Chondrocyte (in vitro differentiated cells): ENCODE measurements at regions not wholly inside any gene's neighbourhood (a gene's known extent, or its start where the extent isn't known, plus 50 kb on each side); places are given as distances from the start of the nearest gene placed in this dataset.
"Not testable (repeated sequence)": the region's sequence is repeated elsewhere in the genome, so short reads cannot be mapped to it uniquely, and the experiment has no call there.

ENCODE experiments used
- DNase-seq: peaks from one replicate; pipeline ENCODE4 v3.0.0; 2021; ENCODE audit warnings: mixed read lengths, low spot score
- H3K27ac Mint-ChIP-seq: one replicate; pipeline ENCODE4 v1.8.0; 2021; ENCODE audit warnings: mild to moderate bottlenecking, moderate library complexity, mixed read lengths; ENCODE audit not compliant: unreplicated experiment
- H3K27me3 Mint-ChIP-seq: 2 replicates; pipeline ENCODE4 v1.8.0; 2021; ENCODE audit warnings: low read depth, mixed read lengths
- H3K36me3 Mint-ChIP-seq: 2 replicates; pipeline ENCODE4 v1.8.0; 2021; ENCODE audit warnings: low read depth, mixed read lengths
- H3K4me1 Mint-ChIP-seq: 2 replicates; pipeline ENCODE4 v1.8.0; 2021; ENCODE audit warnings: low read depth, mild to moderate bottlenecking, mixed read lengths
- H3K4me3 Mint-ChIP-seq: one replicate; pipeline ENCODE4 v1.8.0; 2021; ENCODE audit warnings: mild to moderate bottlenecking, moderate library complexity, mixed read lengths; ENCODE audit not compliant: unreplicated experiment
- H3K9me3 Mint-ChIP-seq: 2 replicates; pipeline ENCODE4 v1.8.0; 2021; ENCODE audit warnings: low read depth, mixed read lengths
- TF ChIP-seq, protein P1 (sequence below): fragments of 200-600 bp; sonication (generic); IDR thresholded peaks from 2 replicates; pipeline ENCODE4 v1.5.0; 2021; ENCODE audit warnings: antibody characterized with exemption, mild to moderate bottlenecking, moderate library complexity

- Mint-ChIP-seq H3K36me3 (no peaks in the 10 kb centered on the region), H3K4me3 (no peak overlapping the region), H3K4me1 (no peaks in the 10 kb centered on the region)
Measured at GRCh38 chrX:66815227-66815626, 176.3 kb upstream of the EDA2R start.

DNA sequence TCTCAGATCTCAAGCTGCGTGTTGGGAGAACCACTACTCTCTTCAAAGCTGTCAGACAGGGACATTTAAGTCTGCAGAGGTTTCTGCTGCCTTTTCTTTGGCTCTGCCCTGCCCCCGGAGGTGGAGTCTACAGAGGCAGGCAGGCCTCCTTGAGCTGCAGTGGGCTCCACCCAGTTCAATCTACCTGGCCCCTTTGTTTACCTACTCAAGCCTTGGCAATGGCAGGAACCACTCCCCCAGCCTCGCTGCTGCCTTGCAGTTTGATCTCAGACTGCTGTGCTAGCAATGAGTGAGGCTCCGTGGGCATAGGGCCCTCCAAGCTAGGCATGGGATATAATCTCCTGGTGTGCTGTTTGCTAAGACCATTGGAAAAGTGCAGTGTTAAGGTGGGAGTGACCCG is 155.6 kb upstream of the EDA2R start:
- not testable (repeated sequence) for H3K27ac Mint-ChIP-seq, H3K27me3 Mint-ChIP-seq, DNase-seq, H3K4me3 Mint-ChIP-seq, H3K4me1 Mint-ChIP-seq, H3K36me3 Mint-ChIP-seq
- H3K9me3 Mint-ChIP-seq, result peaks cover 58% of the 10 kb centered on the region

More at GRCh38 chrX:66815227-66815626, 176.3 kb upstream of the EDA2R start:
- TF ChIP-seq, protein P1, sequence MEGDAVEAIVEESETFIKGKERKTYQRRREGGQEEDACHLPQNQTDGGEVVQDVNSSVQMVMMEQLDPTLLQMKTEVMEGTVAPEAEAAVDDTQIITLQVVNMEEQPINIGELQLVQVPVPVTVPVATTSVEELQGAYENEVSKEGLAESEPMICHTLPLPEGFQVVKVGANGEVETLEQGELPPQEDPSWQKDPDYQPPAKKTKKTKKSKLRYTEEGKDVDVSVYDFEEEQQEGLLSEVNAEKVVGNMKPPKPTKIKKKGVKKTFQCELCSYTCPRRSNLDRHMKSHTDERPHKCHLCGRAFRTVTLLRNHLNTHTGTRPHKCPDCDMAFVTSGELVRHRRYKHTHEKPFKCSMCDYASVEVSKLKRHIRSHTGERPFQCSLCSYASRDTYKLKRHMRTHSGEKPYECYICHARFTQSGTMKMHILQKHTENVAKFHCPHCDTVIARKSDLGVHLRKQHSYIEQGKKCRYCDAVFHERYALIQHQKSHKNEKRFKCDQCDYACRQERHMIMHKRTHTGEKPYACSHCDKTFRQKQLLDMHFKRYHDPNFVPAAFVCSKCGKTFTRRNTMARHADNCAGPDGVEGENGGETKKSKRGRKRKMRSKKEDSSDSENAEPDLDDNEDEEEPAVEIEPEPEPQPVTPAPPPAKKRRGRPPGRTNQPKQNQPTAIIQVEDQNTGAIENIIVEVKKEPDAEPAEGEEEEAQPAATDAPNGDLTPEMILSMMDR, result no peak
- peaks cover 54% of the 10 kb centered on the region for H3K9me3 Mint-ChIP-seq
- H3K27me3 Mint-ChIP-seq, result no peaks in the 10 kb centered on the region
- H3K27ac Mint-ChIP-seq, result no peak overlapping the region
- no peak for DNase-seq

GRCh38 chrX:66766318-66766717 is 127.4 kb upstream of the EDA2R start:
- DNase-seq, result no peak
- TF ChIP-seq, protein P1, result no peak
- no peak overlapping the region for H3K27ac Mint-ChIP-seq
- no peak overlapping the region for H3K4me3 Mint-ChIP-seq
- H3K27me3 Mint-ChIP-seq, result no peaks in the 10 kb centered on the region
- no peaks in the 10 kb centered on the region for H3K4me1 Mint-ChIP-seq
- no peaks in the 10 kb centered on the region for H3K36me3 Mint-ChIP-seq
- peaks cover 33% of the 10 kb centered on the region for H3K9me3 Mint-ChIP-seq

DNA sequence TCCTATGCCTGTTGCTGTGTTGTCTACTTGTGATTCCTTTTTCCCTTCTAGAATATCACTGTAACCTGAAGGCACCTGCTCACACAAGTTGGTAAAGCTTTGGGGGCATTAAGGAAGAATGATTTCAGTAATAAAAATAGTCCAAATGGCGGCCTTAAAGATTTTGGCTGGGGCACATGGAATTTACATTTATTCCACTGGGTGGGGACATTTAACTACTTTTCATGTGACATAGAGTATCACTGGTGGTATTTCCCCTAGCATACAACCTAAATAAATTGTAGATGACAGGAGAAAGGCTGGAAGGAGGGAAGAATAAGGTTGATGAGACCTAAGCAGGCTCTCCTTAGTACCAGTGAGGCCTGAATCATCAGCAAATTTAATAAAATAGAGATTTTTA is 121.8 kb upstream of the EDA2R start:
- Mint-ChIP-seq H3K4me3 (no peak overlapping the region), H3K36me3 (no peaks in the 10 kb centered on the region), H3K27me3 (no peaks in the 10 kb centered on the region), H3K9me3 (peaks cover 23% of the 10 kb centered on the region), H3K27ac (no peak overlapping the region), H3K4me1 (no peaks in the 10 kb centered on the region)
- DNase-seq, result no peak
- TF ChIP-seq, protein P1, result peak; percentile 43

DNA sequence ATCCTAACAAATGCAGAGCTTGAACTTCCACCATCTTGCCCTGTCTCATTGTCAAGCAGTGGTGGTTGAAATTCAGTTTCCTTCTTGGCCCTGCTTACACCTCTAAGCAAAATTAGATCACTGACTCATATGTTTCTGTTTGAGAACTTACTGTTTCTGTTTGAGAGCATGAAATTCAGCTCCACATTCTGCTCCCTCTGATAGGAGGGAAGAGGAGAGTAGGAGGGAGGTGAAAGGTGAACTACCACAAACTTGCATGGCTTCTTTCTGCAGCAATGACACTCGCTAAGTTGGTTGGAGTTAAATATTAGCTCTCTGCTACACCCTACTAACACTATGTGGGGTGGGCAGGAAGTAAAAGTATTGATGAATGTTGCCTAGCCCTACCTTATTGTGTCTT is 117.8 kb upstream of the EDA2R start:
- Mint-ChIP-seq H3K27me3 (no peaks in the 10 kb centered on the region), H3K9me3 (peaks cover 13% of the 10 kb centered on the region), H3K4me3 (no peak overlapping the region)

More for the DNA sequence above, 117.8 kb upstream of the EDA2R start:
- no peaks in the 10 kb centered on the region for H3K36me3 Mint-ChIP-seq
- DNase-seq, result no peak
- TF ChIP-seq, protein P1, result no peak
- no peaks in the 10 kb centered on the region for H3K4me1 Mint-ChIP-seq
- no peak overlapping the region for H3K27ac Mint-ChIP-seq
